PC-3 (cell line): ENCODE measurements at regions not wholly inside any gene's neighbourhood (a gene's known extent, or its start where the extent isn't known, plus 50 kb on each side); places are given as distances from the start of the nearest gene placed in this dataset.

ENCODE experiments used
- EZH2 ChIP-seq: fragments of 300-600 bp; sonication (generic); IDR thresholded peaks from one replicate; pipeline ENCODE4 v1.6.1; 2017; ENCODE audit warnings: antibody characterized with exemption, mild to moderate bottlenecking, low read length; ENCODE audit not compliant: unreplicated experiment
- EZH2phosphoT487 ChIP-seq: fragments of 300-600 bp; sonication (generic); IDR thresholded peaks from 2 replicates; pipeline ENCODE4 v1.6.1; 2018; ENCODE audit warnings: mild to moderate bottlenecking, antibody characterized with exemption, low read length, borderline replicate concordance
- TF ChIP-seq, protein P1 (sequence below): fragments of 300-600 bp; sonication (generic); conservative IDR thresholded peaks from 2 replicates; pipeline ENCODE4 v1.5.1; 2017; ENCODE audit warnings: antibody characterized with exemption, low read depth, mild to moderate bottlenecking, low read length

DNA sequence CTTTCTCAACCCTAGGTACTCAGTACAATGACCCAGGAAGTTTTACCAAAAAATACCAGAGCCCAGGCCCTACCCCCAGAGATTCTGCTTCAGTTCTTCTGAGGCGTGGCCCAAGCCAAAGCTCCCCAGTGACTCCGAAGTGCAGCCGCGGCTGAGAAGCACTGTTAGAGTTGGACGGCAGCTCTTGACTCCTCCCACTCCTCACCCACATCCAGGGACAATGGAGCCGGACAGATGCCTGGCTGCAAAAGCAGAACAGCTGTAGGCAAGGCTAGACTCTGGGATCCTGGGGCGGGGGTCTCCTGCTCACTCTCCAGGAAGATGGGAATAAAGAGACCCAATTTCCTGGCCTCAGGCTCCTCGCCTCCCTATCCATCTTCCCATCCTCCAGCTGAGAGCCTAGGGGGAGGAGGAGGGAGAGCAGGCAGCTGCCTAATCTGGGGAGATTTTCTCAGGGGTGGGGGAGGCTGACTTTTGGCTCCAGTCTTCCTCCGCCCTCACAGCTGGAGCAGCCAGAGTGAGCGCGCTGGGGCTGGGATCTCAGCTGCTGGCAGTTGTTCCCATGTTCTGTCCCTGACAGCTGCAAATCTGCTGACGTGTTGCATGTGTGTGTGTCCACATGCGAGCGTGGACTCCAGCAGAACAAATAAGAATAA, 223.8 kb downstream of the OPA1 start:
- TF ChIP-seq, protein P1, sequence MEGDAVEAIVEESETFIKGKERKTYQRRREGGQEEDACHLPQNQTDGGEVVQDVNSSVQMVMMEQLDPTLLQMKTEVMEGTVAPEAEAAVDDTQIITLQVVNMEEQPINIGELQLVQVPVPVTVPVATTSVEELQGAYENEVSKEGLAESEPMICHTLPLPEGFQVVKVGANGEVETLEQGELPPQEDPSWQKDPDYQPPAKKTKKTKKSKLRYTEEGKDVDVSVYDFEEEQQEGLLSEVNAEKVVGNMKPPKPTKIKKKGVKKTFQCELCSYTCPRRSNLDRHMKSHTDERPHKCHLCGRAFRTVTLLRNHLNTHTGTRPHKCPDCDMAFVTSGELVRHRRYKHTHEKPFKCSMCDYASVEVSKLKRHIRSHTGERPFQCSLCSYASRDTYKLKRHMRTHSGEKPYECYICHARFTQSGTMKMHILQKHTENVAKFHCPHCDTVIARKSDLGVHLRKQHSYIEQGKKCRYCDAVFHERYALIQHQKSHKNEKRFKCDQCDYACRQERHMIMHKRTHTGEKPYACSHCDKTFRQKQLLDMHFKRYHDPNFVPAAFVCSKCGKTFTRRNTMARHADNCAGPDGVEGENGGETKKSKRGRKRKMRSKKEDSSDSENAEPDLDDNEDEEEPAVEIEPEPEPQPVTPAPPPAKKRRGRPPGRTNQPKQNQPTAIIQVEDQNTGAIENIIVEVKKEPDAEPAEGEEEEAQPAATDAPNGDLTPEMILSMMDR: no peak
- no peak for TF ChIP-seq EZH2
- no peak for TF ChIP-seq EZH2phosphoT487
